GM21717 (cell line): ENCODE measurements at regions not wholly inside any gene's neighbourhood (a gene's known extent, or its start where the extent isn't known, plus 50 kb on each side); places are given as distances from the start of the nearest gene placed in this dataset.
"Not testable (repeated sequence)": the region's sequence is repeated elsewhere in the genome, so short reads cannot be mapped to it uniquely, and the experiment has no call there.

Experiments
- ATAC-seq: cut with Tn5 transposase; IDR thresholded peaks from one replicate; pipeline ENCODE4 v1.9.1; 2021; ENCODE audit warnings: mild to moderate bottlenecking, moderate library complexity; ENCODE audit not compliant: unreplicated experiment

DNA sequence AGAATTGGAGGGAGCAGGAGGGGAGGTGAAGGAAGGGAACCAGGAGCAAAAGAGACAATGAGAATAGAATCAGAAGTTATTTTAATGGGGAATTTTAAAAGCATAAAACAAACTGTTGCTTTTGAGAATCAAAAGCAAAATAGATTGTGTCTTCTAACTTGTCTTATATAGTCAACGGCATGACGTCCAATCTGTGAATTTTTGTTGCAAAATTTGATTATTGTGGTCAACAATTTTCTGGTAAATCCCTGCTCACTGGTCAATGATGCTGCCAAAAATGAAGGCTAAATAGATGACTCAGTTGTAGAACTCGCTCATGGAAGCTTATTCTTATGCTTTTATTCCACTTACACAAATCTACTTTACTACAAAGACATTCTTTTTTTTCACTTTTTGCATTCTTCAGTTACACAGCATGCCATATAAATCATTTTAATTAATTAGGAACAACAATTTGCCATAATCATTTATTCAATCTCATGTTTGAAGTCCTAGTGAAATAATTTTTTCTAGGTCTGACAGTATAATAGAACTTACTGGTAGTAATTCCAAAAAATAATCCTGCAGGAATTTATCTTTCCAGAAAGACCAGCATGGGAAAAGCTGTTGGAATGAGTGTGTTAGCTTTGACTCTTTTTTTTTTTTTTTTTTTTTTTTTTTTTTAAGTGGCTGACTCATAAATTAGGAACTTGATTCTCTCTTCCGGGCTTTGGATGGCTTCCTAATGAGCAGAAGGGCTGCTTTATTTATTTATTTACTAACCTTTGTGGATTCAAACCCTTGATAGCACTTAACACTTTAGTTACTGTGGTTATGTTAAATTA lies 256.9 kb downstream of the SPRY2 start:
- ATAC-seq: no peak

DNA sequence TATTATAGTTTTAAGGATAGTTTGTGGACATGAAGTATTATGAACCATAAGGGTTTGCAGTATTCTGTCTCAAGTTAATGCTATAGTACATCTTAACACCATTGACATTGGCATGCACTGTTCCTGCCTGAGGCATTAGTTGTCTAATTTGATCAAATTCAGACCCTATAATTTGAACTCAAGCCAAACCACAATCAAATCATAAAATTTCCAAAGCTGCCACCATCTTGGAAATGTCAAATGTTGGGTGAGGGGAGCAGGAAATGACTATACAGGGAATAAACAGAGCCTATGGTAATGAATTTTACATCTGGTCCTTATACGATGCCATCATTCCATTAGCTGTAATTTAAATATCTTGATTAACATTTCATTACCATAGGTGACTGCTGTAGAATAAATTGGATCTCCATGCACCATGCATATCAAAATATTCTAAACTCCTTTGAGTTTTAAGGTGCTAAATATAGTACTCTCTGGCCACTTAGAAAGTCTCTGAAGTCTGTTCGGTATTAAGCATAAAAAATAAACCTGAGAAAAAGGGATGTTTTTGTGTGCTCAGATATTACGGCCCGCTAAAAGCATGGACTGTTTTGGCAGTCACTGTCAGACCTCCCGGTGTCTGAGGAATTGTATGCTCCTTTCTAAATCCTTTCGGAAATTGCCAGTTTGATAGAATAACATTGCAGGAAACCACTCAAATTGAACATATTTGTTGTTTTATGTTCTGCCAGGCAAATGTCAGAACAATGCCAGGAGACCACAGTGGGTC lies 257.7 kb downstream of the SPRY2 start:
- ATAC-seq: no peak

DNA sequence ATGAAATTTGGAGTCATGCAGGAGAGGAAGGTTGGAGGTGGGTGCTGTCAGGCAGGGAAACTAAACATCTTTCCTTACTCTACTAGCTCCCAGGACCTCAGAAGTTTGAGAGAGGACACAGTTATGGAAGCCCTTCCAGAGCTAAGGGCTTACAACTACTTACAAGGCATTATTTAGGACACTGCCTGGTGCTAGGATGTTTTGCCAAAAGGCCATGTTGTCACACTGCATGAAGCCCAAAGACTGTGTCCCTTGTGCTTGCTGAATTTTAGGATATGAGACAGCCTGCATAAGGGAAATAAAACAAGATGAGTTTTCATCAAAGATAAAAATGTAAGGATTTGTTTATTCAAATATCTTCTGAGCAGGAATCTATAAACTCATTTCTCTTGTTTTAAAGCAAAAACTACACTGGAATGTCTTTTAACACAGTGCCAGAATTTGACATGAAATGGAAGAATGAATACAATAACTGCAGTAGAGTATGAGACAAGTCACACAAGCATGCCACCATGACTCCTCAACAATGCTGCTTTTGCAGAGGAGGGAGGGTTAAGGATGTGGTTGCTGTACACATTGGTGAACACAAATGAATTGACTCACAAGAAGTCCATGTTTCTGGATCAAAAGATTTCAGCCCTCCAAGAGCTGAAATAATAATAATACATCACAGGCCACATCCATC lies 258.4 kb downstream of the SPRY2 start:
- no peak for ATAC-seq

DNA sequence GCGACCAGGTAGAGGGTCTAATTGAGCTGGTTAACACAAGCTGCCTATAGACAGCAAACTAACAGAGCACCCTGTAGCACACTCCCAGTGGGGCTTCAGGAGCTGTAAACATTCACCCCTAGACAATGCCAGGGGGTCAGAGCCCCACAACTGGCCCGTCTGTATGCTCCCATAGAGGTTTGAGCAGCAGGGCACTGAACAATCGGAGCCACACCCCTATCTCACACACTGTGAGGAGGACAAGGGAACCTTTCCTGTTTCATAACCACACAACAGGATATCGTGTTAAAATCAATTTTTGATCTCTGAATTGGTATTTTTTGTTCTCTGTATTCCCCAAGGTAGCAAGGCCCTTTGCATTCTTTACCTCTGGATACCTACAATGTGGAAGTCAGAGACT lies 266.1 kb downstream of the SPRY2 start:
- ATAC-seq: no peak

DNA sequence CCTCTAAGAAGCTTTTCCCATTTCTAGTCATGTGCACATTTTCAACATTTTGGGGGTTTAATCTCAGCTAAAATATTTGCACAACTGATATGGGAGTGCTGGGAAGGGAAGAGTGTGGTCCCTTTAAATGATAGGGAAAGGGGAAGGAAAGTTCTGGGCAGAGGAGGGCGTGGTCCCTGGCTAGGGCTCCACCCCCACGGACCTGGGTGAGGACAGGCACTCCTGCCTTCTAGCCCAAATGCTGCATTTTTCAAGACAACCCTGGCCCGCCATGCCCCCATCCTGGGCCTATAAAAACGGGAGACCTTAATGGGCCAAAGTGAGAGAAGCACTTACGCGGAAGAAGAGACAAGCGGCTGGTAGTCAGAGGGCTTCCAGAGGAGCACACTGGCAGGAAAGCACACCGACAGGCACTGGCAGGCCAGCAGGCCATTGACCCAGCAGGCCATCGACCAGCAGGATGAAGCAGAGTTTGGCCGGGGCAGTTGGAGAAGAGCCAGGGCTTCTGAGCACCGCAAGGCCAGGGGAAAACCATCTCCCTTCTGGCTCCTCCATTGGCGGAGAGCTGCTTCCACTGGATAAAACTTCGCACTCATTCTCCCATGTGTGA lies 266.7 kb downstream of the SPRY2 start:
- ATAC-seq: no peak

DNA sequence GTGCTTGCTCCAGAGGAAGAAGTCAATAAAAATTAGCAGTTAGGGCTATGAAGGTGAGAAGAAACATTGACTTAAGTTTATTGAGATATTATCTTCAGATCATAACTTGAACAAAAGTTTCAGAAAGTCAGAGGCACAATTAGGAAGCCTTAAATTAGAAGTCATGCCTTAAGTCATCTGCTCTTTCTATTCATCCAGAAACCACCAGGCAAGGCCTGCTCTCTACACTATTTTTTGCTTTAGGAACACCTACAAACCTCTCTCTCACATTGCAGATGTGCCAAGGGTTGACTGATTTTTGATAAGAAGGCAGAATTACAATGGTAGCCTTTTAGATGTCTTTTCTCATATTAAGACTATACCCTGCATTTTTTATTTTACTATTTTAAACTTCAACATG lies 268.7 kb downstream of the SPRY2 start:
- ATAC-seq: no peak

DNA sequence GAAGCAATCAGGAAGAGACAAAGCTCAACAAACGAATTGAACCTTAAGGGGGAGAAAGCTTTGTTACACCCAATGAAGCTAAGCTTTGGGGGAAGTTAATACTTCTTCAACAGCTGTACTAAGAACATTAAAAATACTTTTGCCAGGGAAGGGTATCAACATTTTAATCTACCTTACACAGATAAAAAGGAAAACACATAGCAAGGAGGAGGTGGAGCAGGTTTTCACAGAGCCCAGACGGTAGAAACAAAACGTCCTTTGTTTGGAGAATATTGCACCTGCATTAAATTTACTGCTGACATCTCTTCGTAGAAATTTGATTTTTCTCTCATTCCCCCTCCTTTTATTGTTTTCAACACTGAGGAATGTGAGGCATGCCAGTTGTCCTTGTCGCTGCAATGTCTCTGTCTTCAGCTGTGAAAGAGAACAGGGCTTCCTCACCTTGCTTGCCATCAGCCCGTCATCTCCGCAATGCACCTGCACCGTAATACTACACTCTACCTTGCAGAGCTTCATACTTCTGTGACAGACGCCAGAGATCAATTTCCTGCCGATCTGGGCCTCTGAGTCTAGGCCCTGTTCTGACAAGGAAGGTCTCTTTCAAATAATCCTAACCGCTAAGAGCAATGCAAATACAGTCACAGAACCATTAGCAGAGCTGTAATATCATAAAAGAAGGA lies 270.8 kb downstream of the SPRY2 start:
- no peak for ATAC-seq

DNA sequence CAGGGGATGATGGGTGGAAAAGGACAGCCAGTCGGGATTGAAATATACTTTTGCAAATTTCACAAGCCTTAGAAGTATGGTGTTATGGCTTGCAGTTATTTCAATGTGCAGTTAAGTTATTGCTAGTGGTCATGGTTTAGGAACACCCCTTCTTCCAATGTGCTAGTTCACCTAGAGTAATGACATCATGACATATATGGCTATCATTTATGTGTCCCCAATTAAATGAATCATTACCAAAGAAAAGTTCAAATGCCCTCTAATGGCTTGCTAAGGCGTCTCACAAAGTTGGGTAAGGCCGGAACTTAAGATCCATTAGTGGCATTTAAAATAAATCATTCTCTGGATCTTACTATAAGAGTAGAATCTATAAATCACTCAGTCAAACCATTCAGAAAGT lies 271.6 kb downstream of the SPRY2 start:
- no peak for ATAC-seq

DNA sequence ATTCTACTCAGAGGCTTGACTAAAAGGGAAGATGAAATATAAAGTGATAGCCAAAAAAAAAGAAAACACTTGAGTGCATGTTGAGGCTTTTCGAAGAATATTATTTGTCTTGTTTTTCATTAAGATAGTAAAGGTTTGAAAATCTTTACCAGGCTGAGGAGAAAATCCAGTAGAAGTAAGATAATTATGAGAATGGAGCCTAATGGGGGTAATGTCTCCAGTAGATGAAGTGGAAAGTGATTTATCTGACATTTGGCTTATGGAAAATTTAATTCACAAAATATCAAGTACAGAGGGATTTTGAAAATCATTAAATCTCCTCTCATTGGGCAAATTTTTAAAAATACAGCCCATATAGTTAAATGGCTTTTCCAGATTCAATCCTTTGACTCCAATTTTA lies 274.9 kb downstream of the SPRY2 start:
- no peak for ATAC-seq

DNA sequence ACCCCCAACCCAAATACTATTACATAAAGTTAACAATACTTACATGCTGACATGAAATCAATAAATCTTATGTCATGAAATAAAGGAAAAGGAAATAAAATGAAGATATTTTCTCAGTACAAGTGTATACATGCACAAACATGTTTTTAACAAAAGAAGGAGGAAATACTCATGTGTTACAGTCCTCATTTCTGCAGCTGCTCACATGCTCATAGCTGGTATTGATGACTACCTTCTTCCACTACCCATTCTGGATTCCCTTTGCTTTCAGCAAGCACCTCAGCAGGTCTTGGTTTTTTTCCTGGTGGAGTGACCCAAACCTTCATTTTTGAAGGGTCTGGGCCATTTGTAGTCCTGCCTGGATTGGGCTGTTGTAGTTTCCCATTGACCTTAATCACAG lies 278.5 kb downstream of the SPRY2 start:
- not testable (repeated sequence) for ATAC-seq

DNA sequence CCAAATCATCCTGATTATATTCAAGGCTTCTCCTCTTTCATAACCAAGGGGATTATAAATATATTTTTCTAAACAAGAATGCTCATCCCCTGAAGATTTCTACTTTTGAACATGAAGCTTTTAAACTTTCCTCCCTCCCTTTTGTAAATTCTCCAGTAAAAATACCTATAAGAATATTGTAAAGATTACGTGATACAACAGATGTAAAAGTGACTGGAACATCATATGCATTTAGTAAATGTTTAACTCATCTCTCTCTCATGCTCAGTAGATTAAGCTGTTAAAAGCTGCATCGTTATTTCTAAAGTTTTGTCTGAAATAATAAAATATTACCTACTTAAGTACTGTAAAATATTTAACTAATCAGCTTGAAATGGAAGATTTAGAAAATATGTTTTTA lies 281.1 kb downstream of the SPRY2 start:
- no peak for ATAC-seq

DNA sequence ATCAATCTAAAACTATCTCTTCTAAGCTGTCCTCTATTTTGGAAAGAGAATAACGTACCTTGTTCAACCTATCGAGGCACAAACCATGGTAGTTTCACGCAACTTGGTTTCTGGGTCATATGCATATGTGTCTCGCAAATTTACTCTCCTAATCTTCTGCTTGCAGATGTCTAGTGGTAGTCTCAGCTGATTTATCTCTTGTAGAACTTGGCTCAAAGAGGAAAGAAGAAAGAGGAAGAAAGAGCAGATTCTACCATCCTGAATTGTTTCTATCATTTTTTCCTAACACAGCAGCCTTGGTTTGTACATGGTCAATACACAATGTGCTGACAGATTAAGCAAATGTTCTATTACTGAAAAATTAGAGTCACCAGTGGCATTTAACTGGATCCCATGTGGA lies 282.3 kb downstream of the SPRY2 start:
- ATAC-seq: no peak

DNA sequence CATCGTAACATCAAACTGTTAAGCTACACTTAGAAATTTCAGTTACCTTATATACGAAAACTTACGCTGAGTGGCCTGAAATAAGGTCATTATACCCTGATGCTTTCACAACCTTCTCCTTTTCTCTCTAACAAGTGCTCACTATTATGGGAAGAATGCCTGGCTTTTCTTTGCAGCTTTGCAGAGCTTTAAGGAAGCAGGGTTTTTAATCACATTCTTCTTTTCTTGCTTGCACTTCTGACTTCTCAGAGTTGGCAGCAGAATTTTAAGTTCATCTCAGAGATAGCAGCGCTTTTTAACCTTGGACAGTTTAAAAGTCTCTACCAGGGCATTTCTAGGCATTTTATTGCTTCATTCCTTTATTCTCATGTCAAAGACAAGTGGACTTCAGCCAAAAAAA lies 285.1 kb downstream of the SPRY2 start:
- ATAC-seq: no peak

DNA sequence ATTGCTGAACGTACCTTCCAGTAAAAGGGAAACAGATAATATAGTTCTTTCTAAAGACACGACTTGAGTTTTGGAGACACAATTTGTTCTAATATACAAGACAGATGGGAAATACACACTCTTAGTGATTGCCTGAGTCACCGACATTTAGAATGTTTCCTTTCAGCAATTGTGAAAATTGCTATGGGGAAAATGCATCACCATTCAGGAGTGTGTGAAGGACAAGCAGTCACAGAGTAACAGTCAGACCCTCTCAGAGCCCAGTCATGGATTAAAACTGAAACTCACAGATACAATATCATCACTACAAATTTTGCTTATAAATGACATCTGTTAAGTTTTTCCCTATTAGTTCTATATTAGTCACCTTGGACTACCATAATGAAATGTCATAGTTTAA lies 286.1 kb downstream of the SPRY2 start:
- ATAC-seq: no peak

DNA sequence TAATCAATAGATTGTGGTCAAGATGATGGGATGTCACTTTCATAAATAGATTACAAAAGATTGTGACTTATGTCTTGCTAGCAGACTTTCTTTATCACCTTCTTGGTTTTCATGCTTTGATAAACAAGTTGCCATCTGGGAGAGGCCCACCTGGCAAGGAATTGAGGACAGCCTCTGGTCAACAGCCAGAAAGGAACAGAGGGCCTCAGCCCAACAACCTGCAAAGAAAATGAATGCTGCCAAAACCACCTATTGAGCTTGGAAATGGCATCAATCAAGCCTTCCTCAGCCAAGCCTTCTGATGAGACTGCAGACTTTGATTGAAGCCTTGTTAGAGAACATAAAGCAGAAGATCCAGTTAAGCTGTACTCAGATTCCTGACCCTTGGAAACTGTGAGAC lies 288.6 kb downstream of the SPRY2 start:
- ATAC-seq: no peak

DNA sequence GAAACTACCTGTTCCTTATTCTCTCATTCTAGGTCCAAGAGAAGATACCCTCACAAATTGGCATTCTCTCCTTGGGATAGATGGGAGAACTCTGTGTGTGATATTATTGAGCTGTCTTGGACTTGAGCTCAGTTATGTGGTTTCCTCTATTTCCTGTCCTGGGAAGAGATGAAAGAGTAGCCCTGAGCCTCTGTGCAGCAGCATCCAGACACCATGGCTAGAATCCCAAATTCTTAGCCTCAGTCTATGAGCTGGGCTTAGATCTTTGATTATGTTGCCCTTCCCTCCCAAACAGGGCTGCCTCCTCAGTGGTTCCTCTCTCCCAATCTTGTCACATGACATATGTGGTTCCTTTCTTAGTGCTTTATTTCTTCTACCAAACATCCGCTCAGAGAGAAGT lies 290.7 kb downstream of the SPRY2 start:
- no peak for ATAC-seq

DNA sequence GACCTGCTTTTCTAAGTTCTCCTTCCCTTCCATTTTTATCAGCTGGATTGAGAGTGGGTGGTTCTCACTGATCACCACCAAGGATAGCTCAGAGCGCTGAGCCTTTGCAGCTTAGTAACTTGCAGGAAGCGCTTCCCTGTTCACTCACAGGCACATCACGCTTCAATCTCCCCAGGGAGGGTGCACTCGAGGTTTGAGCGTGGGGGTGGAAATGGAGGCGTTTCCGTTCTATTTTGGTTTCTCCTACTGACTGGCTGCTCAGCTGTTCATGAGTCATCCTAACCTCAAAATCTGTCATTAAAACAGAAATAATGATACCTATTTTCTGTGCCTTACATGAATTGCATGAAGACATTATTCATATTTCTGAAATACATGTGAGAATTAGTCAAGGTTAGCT lies 292.1 kb downstream of the SPRY2 start:
- peak; percentile 99 for ATAC-seq

DNA sequence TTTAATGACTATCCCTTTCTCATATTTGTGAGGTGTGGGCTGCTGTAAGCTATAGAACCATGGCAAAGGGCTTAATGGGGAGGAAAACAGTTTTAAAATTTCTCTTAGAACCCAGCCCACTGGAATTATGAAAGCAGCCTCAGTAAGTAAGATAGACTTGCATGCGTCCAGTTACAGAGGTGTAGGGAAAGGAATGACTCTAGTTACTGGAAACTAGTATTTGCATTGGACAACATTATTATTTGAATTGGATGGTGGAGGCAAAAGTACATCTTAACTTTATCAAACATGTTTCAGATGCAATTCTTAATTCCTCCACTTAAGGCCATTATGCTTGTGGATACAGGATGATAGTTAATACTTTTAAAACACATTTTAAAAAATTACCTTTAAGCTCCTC lies 292.9 kb downstream of the SPRY2 start:
- ATAC-seq: no peak

DNA sequence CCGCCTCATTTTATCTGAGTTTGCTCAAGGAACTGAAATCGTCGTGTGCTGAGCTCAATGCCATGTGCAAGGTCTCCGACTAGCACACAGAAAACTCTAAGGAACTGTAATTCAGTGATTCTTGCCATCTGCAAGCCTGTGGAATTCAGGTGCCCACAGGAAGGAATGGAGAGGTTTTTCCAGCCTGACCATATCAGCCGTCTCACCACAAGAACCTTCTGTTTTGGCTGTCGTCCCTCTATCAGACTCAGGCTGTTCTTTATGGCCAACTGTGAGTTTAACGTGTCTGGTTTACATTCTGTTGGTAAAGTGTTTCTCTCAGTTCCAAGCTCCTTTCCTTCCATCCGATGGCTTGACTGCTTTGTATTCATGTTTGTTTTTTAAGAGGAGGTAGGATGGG lies 293.5 kb downstream of the SPRY2 start:
- no peak for ATAC-seq

DNA sequence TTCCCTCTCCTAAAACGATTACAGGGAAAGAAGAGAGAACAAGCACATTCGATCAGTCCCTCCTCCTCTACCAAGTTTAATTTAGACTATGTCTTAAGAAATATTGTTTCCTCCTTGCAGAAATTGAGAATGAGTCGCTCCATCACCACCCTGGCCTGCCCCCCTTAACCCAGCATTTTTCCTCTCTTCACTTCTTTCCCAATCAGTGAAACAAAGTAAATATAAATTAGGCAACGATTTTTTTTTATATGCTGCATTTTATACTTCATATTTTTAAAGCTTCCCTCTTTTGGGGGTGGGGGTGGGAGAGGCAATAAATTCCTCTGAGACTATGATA lies 300.0 kb downstream of the SPRY2 start:
- ATAC-seq: no peak
